ENCODE measurements at regions not wholly inside any gene's neighbourhood (a gene's known extent, or its start where the extent isn't known, plus 50 kb on each side); places are given as distances from the start of the nearest gene placed in this dataset.

GRCh38 chr5:3654515-3654914 is 58.9 kb downstream of the IRX1 start:
- DNase-seq (ENCODE audit: low read depth): no peak

- no peak for DNase-seq (ENCODE audit: low read depth)
These were observed 61.2 kb downstream of the IRX1 start for GRCh38 chr5:3656803-3657202.

- DNase-seq (ENCODE audit: low read depth): peak; percentile 11
These were observed 61.9 kb downstream of the IRX1 start for GRCh38 chr5:3657364-3658022.

GRCh38 chr5:3658929-3659328 is 63.3 kb downstream of the IRX1 start:
- DNase-seq (ENCODE audit: low read depth): no peak

GRCh38 chr5:3659907-3660306 is 64.3 kb downstream of the IRX1 start:
- peak; percentile 76 for DNase-seq (ENCODE audit: low read depth)

GRCh38 chr5:3660630-3661029 is 65.0 kb downstream of the IRX1 start:
- DNase-seq (ENCODE audit: low read depth): no peak

GRCh38 chr5:3661755-3662296 is 66.2 kb downstream of the IRX1 start:
- DNase-seq (ENCODE audit: low read depth): no peak

- DNase-seq (ENCODE audit: low read depth): no peak
These were observed 66.7 kb downstream of the IRX1 start for GRCh38 chr5:3662344-3662743.

GRCh38 chr5:3671337-3671736 is 75.7 kb downstream of the IRX1 start:
- no peak for DNase-seq (ENCODE audit: low read depth)

GRCh38 chr5:3678801-3679200 is 83.2 kb downstream of the IRX1 start:
- no peak for DNase-seq (ENCODE audit: low read depth)

GRCh38 chr5:3680821-3681220 is 85.2 kb downstream of the IRX1 start:
- no peak for DNase-seq (ENCODE audit: low read depth)

- DNase-seq (ENCODE audit: low read depth): no peak
These were observed 88.5 kb downstream of the IRX1 start for GRCh38 chr5:3684118-3684517.

- DNase-seq (ENCODE audit: low read depth): no peak
These were observed 89.2 kb downstream of the IRX1 start for GRCh38 chr5:3684771-3685354.

- peak; percentile 70 for DNase-seq (ENCODE audit: low read depth)
These were observed 99.2 kb downstream of the IRX1 start for GRCh38 chr5:3694819-3695218.

- no peak for DNase-seq (ENCODE audit: low read depth)
These were observed 100.2 kb downstream of the IRX1 start for GRCh38 chr5:3695818-3696217.

GRCh38 chr5:3698412-3698811 is 102.8 kb downstream of the IRX1 start:
- no peak for DNase-seq (ENCODE audit: low read depth)

GRCh38 chr5:3701694-3702093 is 106.1 kb downstream of the IRX1 start:
- no peak for DNase-seq (ENCODE audit: low read depth)

- no peak for DNase-seq (ENCODE audit: low read depth)
These were observed 109.0 kb downstream of the IRX1 start for GRCh38 chr5:3704661-3705060.

GRCh38 chr5:3709068-3709716 is 113.6 kb downstream of the IRX1 start:
- DNase-seq (ENCODE audit: low read depth): no peak

GRCh38 chr5:3709717-3710348 is 114.2 kb downstream of the IRX1 start:
- no peak for DNase-seq (ENCODE audit: low read depth)

- DNase-seq (ENCODE audit: low read depth): no peak
These were observed 119.4 kb downstream of the IRX1 start for GRCh38 chr5:3715062-3715461.

- no peak for DNase-seq (ENCODE audit: low read depth)
These were observed 134.0 kb downstream of the IRX1 start for GRCh38 chr5:3729631-3730030.

GRCh38 chr5:3734632-3735031 is 139.0 kb downstream of the IRX1 start:
- DNase-seq (ENCODE audit: low read depth): no peak
